HFF-Myc (cell line): ENCODE measurements at regions not wholly inside any gene's neighbourhood (a gene's known extent, or its start where the extent isn't known, plus 50 kb on each side); places are given as distances from the start of the nearest gene placed in this dataset.
"Not testable (repeated sequence)": the region's sequence is repeated elsewhere in the genome, so short reads cannot be mapped to it uniquely, and the experiment has no call there.

ENCODE experiments used
- DNase-seq: peaks from one replicate; pipeline ENCODE4 v3.0.0-alpha.2; 2011; ENCODE audit warnings: low read depth; ENCODE audit errors: extremely low read depth
- H3K4me3 ChIP-seq: replicated peaks from 2 replicates; pipeline ENCODE4 v1.5.1; 2011; ENCODE audit warnings: low read depth, mild to moderate bottlenecking, control low read depth, low read length
- TF ChIP-seq, protein P1 (sequence below): IDR thresholded peaks from 2 replicates; pipeline ENCODE4 v1.5.1; 2012; ENCODE audit warnings: mild to moderate bottlenecking, low read depth, low read length, control low read depth; ENCODE audit errors: missing control alignments

DNA sequence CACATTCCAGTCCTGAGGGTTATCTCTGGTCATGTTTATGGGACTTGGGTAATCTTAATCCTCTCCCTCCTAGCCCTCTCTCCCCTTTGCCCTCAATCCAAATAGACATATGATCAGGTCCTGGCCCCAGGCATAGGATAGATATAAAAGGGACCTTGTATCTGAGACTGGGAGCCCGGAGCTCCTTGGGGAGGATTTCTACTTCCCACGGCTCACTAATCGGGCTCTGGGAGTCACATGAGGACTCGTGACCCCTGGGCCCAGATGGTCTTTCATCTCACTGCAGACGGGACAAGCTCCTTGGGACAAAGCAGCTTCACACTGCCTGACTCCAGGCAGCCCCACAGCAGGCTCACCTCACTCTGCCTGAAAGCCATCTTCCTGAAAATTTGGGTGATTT, 57.8 kb upstream of the LYRM9 start:
- no peak overlapping the region for H3K4me3 ChIP-seq
- DNase-seq, result no peak
- TF ChIP-seq, protein P1, sequence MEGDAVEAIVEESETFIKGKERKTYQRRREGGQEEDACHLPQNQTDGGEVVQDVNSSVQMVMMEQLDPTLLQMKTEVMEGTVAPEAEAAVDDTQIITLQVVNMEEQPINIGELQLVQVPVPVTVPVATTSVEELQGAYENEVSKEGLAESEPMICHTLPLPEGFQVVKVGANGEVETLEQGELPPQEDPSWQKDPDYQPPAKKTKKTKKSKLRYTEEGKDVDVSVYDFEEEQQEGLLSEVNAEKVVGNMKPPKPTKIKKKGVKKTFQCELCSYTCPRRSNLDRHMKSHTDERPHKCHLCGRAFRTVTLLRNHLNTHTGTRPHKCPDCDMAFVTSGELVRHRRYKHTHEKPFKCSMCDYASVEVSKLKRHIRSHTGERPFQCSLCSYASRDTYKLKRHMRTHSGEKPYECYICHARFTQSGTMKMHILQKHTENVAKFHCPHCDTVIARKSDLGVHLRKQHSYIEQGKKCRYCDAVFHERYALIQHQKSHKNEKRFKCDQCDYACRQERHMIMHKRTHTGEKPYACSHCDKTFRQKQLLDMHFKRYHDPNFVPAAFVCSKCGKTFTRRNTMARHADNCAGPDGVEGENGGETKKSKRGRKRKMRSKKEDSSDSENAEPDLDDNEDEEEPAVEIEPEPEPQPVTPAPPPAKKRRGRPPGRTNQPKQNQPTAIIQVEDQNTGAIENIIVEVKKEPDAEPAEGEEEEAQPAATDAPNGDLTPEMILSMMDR, result no peak

- no peak for DNase-seq
- TF ChIP-seq, protein P1, result no peak
- H3K4me3 ChIP-seq, result no peak overlapping the region
These were observed 58.7 kb upstream of the LYRM9 start for GRCh38 chr17:27951872-27952271.

- no peak for DNase-seq
- H3K4me3 ChIP-seq, result no peak overlapping the region
- TF ChIP-seq, protein P1, result no peak
These were observed 59.2 kb upstream of the LYRM9 start for GRCh38 chr17:27952366-27952765.

GRCh38 chr17:27954548-27955495, 61.7 kb upstream of the LYRM9 start:
- TF ChIP-seq, protein P1, result no peak
- DNase-seq, result no peak
- no peak overlapping the region for H3K4me3 ChIP-seq

DNA sequence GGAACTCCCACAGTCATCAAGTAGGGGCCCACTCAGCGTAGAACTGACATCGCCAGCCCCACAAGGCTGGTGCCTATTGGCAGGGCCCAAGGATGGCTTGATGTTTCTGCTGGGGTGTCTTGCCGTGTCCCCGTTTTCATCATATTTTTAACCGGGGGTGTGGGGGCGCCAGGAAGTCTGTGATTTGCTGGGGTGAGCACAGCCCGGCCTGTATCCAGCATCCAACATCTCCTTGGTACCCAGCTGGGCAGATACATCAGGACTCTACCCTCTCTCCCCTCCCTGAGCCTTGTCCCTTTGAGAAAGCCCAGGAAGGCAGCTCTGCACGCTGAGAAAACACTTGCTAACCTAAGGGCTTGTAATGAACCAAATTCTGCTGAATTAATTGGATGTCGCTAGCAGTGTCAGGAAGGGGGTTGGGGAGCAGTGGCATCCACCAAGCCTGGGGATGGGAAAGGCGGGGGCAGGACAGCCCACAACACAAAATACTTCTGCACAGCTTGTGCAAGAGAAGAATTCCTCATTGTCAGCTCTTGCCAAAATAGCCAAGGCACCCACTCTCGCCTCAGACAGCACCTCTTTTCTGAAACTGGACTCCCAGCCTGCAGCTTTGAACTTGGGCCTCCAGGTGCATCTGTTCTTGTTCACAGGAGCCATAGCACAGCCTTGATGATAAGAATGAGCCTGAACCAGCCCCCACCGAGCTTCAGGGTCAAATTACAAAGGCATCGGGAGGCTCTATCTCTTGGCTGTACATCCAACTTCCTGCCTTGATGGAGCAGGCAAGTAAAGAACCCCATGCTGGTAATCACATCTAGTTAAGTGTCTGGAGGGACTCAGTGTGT, 63.7 kb upstream of the LYRM9 start:
- TF ChIP-seq, protein P1, result no peak

GRCh38 chr17:27957446-27957793, 64.3 kb upstream of the LYRM9 start:
- not testable (repeated sequence) for H3K4me3 ChIP-seq, DNase-seq

More for the DNA sequence above, 63.7 kb upstream of the LYRM9 start:
- DNase-seq, result no peak
- H3K4me3 ChIP-seq, result no peak overlapping the region
